Ishikawa (cell line): ENCODE measurements at regions not wholly inside any gene's neighbourhood (a gene's known extent, or its start where the extent isn't known, plus 50 kb on each side); places are given as distances from the start of the nearest gene placed in this dataset.

ENCODE experiments used
- FOXM1 ChIP-seq: IDR thresholded peaks from 2 replicates; pipeline ENCODE4 v1.6.1; 2012; ENCODE audit warnings: low read depth, borderline replicate concordance
- RAD21 ChIP-seq: IDR thresholded peaks from 2 replicates; pipeline ENCODE4 v1.6.1; 2012; ENCODE audit warnings: low read depth
- TAF1 ChIP-seq: IDR thresholded peaks from 2 replicates; pipeline ENCODE4 v1.6.1; 2012; ENCODE audit warnings: low read depth, mild to moderate bottlenecking
- TEAD4 ChIP-seq: IDR thresholded peaks from 2 replicates; pipeline ENCODE4 v1.6.1; 2012
- YY1 ChIP-seq: IDR thresholded peaks from 2 replicates; pipeline ENCODE4 v1.6.1; 2012; ENCODE audit warnings: low read depth

DNA sequence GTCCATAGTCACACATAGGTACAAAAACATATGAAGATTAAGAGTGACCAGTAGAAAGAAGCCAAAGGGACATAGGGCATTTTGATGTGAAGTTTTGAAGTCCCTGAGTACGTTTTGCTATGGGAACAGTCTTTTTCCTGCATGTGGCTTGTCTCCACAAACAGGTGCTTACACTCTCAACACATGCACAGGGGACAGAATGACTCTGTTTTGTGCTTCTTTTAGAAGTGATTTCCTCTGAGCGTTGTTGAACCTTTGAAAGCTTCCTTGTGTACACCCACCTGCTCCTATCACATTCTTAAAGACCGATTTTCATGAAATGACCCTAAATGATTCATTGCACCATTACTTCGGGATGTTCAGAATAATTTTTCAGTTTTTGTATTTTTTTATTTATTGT is 338.8 kb upstream of the CDH4 start:
- TF ChIP-seq YY1 (no peak), TAF1 (no peak), TEAD4 (no peak), FOXM1 (no peak), RAD21 (no peak)
